Astrocyte (in vitro differentiated cells and primary cell): ENCODE measurements at regions not wholly inside any gene's neighbourhood (a gene's known extent, or its start where the extent isn't known, plus 50 kb on each side); places are given as distances from the start of the nearest gene placed in this dataset.

Experiments used
- DNase-seq: peaks from one replicate; pipeline ENCODE4 v3.0.0-alpha.2; 2010; ENCODE audit warnings: low read depth
- FAIRE-seq: peaks from 2 replicates; lab custom pipeline; 2011; peaks lifted over from hg19 to GRCh38; lab: Jason Lieb, UNC
- H2AFZ ChIP-seq: 2 replicates; pipeline ENCODE4 v1.6.0; 2012; ENCODE audit warnings: low read depth, low read length, inconsistent platforms
- H3K27ac ChIP-seq: 2 replicates; pipeline ENCODE4 v1.5.1; 2011; ENCODE audit warnings: low read depth, low read length, inconsistent platforms
- H3K27me3 ChIP-seq: 2 replicates; pipeline ENCODE4 v1.6.0; 2011; ENCODE audit warnings: low read length, inconsistent platforms; ENCODE audit not compliant: insufficient read depth
- H3K36me3 ChIP-seq: 2 replicates; pipeline ENCODE4 v1.5.1; 2011; ENCODE audit warnings: low read length, inconsistent platforms; ENCODE audit not compliant: insufficient read depth
- H3K4me1 ChIP-seq: 2 replicates; pipeline ENCODE4 v1.5.1; 2011; ENCODE audit warnings: low read length, inconsistent platforms; ENCODE audit not compliant: insufficient read depth
- H3K4me2 ChIP-seq: 2 replicates; pipeline ENCODE4 v1.6.0; 2012; ENCODE audit warnings: low read length, inconsistent platforms
- H3K4me3 ChIP-seq: 2 replicates; pipeline ENCODE4 v1.5.1; 2011; ENCODE audit warnings: low read depth, mild to moderate bottlenecking, low read length, inconsistent platforms; ENCODE audit not compliant: insufficient read depth
- H3K79me2 ChIP-seq: 2 replicates; pipeline ENCODE4 v1.6.0; 2012; ENCODE audit warnings: mild to moderate bottlenecking, low read length, inconsistent platforms; ENCODE audit not compliant: insufficient read depth
- H3K9ac ChIP-seq: 2 replicates; pipeline ENCODE4 v1.6.0; 2012; ENCODE audit warnings: mild to moderate bottlenecking, low read length, inconsistent platforms
- H3K9me3 ChIP-seq: 2 replicates; pipeline ENCODE4 v1.5.1; 2012; ENCODE audit warnings: low read depth, mild to moderate bottlenecking, low read length, inconsistent platforms; ENCODE audit not compliant: insufficient read depth
- H4K20me1 ChIP-seq: 2 replicates; pipeline ENCODE4 v1.6.0; 2012; ENCODE audit warnings: low read length, inconsistent platforms; ENCODE audit not compliant: insufficient read depth
- H3K27ac Mint-ChIP-seq: one replicate; pipeline ENCODE4 v1.8.0; 2021; ENCODE audit warnings: mild to moderate bottlenecking, mixed read lengths; ENCODE audit not compliant: unreplicated experiment
- H3K27me3 Mint-ChIP-seq: one replicate; pipeline ENCODE4 v1.8.0; 2021; ENCODE audit warnings: low read depth, mixed read lengths; ENCODE audit not compliant: unreplicated experiment
- H3K36me3 Mint-ChIP-seq: one replicate; pipeline ENCODE4 v1.8.0; 2021; ENCODE audit warnings: low read depth, mixed read lengths; ENCODE audit not compliant: unreplicated experiment
- H3K4me1 Mint-ChIP-seq: one replicate; pipeline ENCODE4 v1.8.0; 2021; ENCODE audit warnings: low read depth, mixed read lengths; ENCODE audit not compliant: unreplicated experiment
- H3K4me3 Mint-ChIP-seq: one replicate; pipeline ENCODE4 v1.8.0; 2021; ENCODE audit warnings: mild to moderate bottlenecking, moderate library complexity, mixed read lengths; ENCODE audit not compliant: unreplicated experiment
- H3K9me3 Mint-ChIP-seq: one replicate; pipeline ENCODE4 v1.8.0; 2021; ENCODE audit warnings: mild to moderate bottlenecking, mixed read lengths; ENCODE audit not compliant: unreplicated experiment
- EZH2 ChIP-seq: IDR thresholded peaks from 2 replicates; pipeline ENCODE4 v1.6.1; 2012; ENCODE audit warnings: mild to moderate bottlenecking, low read length, inconsistent platforms; ENCODE audit not compliant: insufficient read depth
- TF ChIP-seq, protein P1 (sequence below): IDR thresholded peaks from 2 replicates; pipeline ENCODE4 v1.5.1; 2011; ENCODE audit warnings: low read depth, mild to moderate bottlenecking, inconsistent platforms, low read length, moderate library complexity; ENCODE audit not compliant: insufficient read depth

DNA sequence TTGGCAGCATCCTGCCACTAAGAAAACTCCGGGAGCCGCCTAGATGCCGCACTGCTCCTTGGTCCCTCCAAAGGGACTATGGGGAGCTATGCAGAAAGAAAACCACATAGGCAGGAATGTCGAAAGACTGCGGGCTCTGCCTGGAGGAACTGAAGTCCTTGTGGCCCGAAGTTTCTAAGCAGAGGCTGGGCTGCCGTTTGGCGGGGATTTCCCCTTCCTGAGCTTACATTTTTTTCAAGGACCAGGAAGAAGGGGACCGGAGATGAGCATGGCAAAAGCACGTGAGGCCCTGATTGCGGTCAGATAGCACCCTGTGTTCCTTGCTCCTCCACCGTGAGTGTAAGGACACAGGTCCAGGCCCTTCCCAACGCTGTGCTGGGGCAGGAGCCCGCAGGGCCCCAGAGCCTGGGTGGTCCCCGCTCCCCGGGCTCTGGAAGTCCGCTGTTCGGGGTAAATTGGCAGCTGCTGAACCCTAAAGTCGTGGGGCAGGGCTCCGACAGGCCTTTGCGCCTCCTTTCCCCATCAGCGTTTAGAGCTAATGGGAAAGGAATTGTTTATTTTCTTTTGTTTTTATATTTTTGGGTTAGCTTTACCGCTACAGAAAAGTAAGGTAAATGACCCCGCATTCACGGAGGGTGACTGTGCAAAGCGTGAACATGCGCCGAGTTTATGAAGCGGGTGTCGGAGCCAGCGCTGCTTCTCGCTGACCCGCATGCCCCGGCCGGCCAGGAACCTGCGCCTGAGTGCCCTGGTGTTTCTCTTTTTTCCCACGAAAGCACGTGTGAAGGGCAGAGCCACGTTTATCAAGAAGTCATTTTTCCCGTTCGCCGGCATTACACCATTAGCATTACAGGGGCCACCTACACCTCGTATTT is 356.5 kb upstream of the ZNF32 start:
- Histone ChIP-seq H3K4me3 (no peak overlapping the region), H3K27ac (no peak overlapping the region), H3K4me2 (no peak overlapping the region), H2AFZ (no peak overlapping the region), H3K9ac (no peak overlapping the region), H3K9me3 (no peaks in the 10 kb centered on the region), H3K79me2 (no peaks in the 10 kb centered on the region), H3K27me3 (no peaks in the 10 kb centered on the region), H3K36me3 (no peaks in the 10 kb centered on the region), H4K20me1 (no peaks in the 10 kb centered on the region), H3K4me1 (no peaks in the 10 kb centered on the region)
- Mint-ChIP-seq H3K4me3 (no peak overlapping the region), H3K36me3 (no peaks in the 10 kb centered on the region), H3K9me3 (peaks cover 1% of the 10 kb centered on the region), H3K27me3 (peaks cover 6% of the 10 kb centered on the region), H3K27ac (no peak overlapping the region), H3K4me1 (peaks cover 29% of the 10 kb centered on the region)
- no peak for FAIRE-seq
- no peak for DNase-seq
- TF ChIP-seq, protein P1, sequence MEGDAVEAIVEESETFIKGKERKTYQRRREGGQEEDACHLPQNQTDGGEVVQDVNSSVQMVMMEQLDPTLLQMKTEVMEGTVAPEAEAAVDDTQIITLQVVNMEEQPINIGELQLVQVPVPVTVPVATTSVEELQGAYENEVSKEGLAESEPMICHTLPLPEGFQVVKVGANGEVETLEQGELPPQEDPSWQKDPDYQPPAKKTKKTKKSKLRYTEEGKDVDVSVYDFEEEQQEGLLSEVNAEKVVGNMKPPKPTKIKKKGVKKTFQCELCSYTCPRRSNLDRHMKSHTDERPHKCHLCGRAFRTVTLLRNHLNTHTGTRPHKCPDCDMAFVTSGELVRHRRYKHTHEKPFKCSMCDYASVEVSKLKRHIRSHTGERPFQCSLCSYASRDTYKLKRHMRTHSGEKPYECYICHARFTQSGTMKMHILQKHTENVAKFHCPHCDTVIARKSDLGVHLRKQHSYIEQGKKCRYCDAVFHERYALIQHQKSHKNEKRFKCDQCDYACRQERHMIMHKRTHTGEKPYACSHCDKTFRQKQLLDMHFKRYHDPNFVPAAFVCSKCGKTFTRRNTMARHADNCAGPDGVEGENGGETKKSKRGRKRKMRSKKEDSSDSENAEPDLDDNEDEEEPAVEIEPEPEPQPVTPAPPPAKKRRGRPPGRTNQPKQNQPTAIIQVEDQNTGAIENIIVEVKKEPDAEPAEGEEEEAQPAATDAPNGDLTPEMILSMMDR, result no peak
- no peak for TF ChIP-seq EZH2

DNA sequence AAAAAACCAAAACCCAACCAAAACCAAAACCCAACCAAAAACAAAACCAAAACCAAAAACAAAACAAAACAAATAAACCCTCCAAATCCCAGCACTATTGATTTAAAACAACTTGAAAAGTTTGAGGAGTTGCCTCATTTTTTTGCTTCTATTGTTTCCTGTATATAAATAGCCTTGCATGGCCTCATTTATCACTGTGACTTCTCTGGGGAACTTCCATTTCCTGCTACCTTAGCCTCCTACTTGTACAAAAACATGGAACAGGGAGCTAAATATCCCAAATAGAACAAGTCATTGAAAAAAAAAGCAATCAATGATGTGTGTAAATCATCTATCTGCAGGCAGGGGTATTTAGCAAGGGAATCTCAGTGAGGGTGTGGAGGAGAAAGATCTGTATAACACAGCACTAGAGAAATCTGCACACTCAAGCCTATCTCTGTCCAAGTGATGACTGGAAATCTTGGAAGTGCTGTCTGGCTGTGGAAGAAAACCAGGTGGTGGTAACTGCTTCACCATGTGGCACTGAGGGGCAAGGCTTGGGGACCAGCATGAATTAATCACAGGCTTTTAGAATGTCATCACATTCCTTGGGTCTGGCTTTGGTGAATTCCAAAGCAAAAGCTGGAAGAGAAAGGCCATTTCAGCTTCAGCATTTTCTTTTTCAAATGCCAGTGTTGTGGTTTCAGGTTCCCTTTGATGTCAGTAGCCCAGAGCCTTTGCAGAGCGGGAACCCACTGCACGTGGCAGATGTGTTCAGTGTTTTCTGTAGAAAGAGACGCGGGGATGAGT is 349.5 kb upstream of the ZNF32 start:
- peaks cover 2% of the 10 kb centered on the region for H3K27me3 Mint-ChIP-seq

More for the DNA sequence above, 349.5 kb upstream of the ZNF32 start:
- no peaks in the 10 kb centered on the region for H3K79me2 ChIP-seq
- Mint-ChIP-seq H3K36me3 (no peaks in the 10 kb centered on the region), H3K4me1 (peaks cover 16% of the 10 kb centered on the region), H3K4me3 (no peak overlapping the region), H3K27ac (no peak overlapping the region), H3K9me3 (peaks cover 4% of the 10 kb centered on the region)
- no peak overlapping the region for H3K4me2 ChIP-seq
- H3K36me3 ChIP-seq, result no peaks in the 10 kb centered on the region
- no peaks in the 10 kb centered on the region for H3K9me3 ChIP-seq
- no peak for TF ChIP-seq EZH2
- TF ChIP-seq, protein P1, result no peak
- H3K27ac ChIP-seq, result no peak overlapping the region
- no peak overlapping the region for H2AFZ ChIP-seq
- FAIRE-seq (peak; percentile 9), DNase-seq (peak; percentile 71)
- no peak overlapping the region for H3K4me3 ChIP-seq
- H4K20me1 ChIP-seq, result no peaks in the 10 kb centered on the region
- H3K9ac ChIP-seq, result no peak overlapping the region
- H3K27me3 ChIP-seq, result no peaks in the 10 kb centered on the region
- H3K4me1 ChIP-seq, result no peaks in the 10 kb centered on the region
